ENCODE measurements at regions not wholly inside any gene's neighbourhood (a gene's known extent, or its start where the extent isn't known, plus 50 kb on each side); places are given as distances from the start of the nearest gene placed in this dataset.

DNA sequence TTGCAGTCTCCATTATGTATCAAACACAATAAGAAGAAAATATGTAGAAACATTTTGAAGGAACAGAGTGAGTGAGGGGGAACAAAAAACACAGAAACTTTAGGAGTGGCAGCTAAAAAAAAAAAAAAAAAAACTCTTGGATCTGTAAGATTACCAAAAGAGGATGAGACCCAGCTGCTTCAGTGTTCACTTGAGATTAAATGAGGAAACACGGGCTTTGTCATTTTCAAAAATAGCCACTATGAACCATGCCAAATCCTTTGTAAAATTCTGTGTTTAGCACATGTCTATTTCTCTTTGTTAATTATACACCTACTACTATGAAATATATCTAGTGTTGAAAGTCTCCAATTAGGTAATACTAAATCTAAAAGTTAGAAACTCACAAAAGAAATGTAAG lies 485.9 kb downstream of the EFNA5 start:
- Histone ChIP-seq H3K4me1 (no peaks in the 10 kb centered on the region), H3K36me3 (no peaks in the 10 kb centered on the region), H3K4me3 (no peak overlapping the region), H3K9me3 (peaks cover 0 to 10% (median 0%) of the 10 kb centered on the region in 11 donors), H3K27ac (no peak overlapping the region), H3K27me3 (no peaks in the 10 kb centered on the region)
- ATAC-seq: no peak
- intact Hi-C loops (cut with DNase I): no loop called here
- TF ChIP-seq, protein P1, sequence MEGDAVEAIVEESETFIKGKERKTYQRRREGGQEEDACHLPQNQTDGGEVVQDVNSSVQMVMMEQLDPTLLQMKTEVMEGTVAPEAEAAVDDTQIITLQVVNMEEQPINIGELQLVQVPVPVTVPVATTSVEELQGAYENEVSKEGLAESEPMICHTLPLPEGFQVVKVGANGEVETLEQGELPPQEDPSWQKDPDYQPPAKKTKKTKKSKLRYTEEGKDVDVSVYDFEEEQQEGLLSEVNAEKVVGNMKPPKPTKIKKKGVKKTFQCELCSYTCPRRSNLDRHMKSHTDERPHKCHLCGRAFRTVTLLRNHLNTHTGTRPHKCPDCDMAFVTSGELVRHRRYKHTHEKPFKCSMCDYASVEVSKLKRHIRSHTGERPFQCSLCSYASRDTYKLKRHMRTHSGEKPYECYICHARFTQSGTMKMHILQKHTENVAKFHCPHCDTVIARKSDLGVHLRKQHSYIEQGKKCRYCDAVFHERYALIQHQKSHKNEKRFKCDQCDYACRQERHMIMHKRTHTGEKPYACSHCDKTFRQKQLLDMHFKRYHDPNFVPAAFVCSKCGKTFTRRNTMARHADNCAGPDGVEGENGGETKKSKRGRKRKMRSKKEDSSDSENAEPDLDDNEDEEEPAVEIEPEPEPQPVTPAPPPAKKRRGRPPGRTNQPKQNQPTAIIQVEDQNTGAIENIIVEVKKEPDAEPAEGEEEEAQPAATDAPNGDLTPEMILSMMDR (IDR thresholded peaks at IDR 0.05): no peak
- 18 to 24% methylated on average over 1 of the region's 1 CpG for WGBS, 2 donors
- DNase-seq: no peak

DNA sequence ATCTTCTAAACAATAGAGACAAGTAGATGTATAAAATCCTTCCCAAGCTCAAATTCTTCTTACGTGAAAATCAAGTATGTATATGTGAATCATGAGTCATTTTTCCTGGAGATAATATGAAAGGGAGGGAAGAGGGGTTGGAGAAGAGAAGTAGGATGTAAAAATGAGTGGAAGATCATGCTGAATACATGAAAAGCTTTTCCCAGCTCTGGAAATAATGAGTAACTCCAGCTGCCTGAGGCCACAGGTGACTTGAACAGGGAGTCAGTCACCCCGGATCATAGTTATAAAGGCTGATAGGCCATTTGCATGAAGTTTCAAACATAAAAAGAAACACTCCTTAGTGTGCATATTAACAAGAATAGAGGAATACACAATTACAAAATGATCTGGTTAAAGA lies 486.7 kb downstream of the EFNA5 start:
- TF ChIP-seq, protein P1 (IDR thresholded peaks at IDR 0.05): no peak
- no peak for DNase-seq
- Histone ChIP-seq H3K27ac (no peak overlapping the region), H3K4me1 (no peaks in the 10 kb centered on the region), H3K27me3 (no peaks in the 10 kb centered on the region), H3K4me3 (no peak overlapping the region), H3K9me3 (peaks cover 0 to 10% (median 0%) of the 10 kb centered on the region in 11 donors), H3K36me3 (no peaks in the 10 kb centered on the region)
- intact Hi-C loops (cut with DNase I): no loop called here
- ATAC-seq: no peak
- 65 to 80% methylated on average over 2 of the region's 2 CpGs for WGBS, 2 donors

DNA sequence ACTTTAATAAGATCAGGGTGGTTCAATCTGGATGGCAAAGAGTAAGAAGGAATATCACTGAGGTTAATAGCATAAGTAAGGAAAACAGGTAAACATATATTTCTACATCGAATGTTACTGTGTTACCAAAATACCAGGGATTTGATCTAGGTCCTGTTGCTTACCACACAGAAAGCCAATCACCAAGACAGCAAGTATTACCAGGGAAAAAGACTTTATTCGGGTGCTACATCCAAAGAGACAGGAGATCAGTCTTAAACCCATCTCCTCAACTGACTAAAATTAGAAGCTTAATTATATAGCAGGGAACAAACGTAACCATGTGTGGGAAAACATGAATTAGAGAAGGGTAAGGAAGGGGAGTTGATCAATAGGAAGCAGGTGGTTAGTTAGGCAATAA lies 500.1 kb downstream of the EFNA5 start:
- Histone ChIP-seq H3K27ac (no peak overlapping the region), H3K4me3 (no peak overlapping the region), H3K4me1 (no peaks in the 10 kb centered on the region), H3K36me3 (no peaks in the 10 kb centered on the region), H3K9me3 (peaks cover 0 to 21% (median 2%) of the 10 kb centered on the region in 11 donors), H3K27me3 (no peaks in the 10 kb centered on the region)
- TF ChIP-seq, protein P1 (IDR thresholded peaks at IDR 0.05): no peak
- intact Hi-C loops (cut with DNase I): no loop called here
- 83 to 87% methylated on average over 3 of the region's 3 CpGs for WGBS, 2 donors
- DNase-seq: no peak
- no peak for ATAC-seq

GRCh38 chr5:107169867-107170266 lies 500.9 kb downstream of the EFNA5 start:
- H3K36me3 ChIP-seq: no peaks in the 10 kb centered on the region
- TF ChIP-seq, protein P1 (IDR thresholded peaks at IDR 0.05): no peak
- ATAC-seq (no peak), DNase-seq (no peak)
- no peaks in the 10 kb centered on the region for H3K27me3 ChIP-seq
- WGBS, 2 donors: 54 to 64% methylated on average over 3 of the region's 3 CpGs
- intact Hi-C loops (cut with DNase I): no loop called here
- peaks cover 0 to 21% (median 2%) of the 10 kb centered on the region in 11 donors for H3K9me3 ChIP-seq
- H3K27ac ChIP-seq: no peak overlapping the region
- no peak overlapping the region for H3K4me3 ChIP-seq
- H3K4me1 ChIP-seq: no peaks in the 10 kb centered on the region
